WTC11 (cell line): ENCODE measurements at regions not wholly inside any gene's neighbourhood (a gene's known extent, or its start where the extent isn't known, plus 50 kb on each side); places are given as distances from the start of the nearest gene placed in this dataset.
"Not testable (repeated sequence)": the region's sequence is repeated elsewhere in the genome, so short reads cannot be mapped to it uniquely, and the experiment has no call there.

Experiments used
- ATAC-seq: fragments of 200-7000 bp; cut with Tn5 transposase; 2 replicates; pipeline ENCODE4 v1.10.0; 2021; ENCODE audit warnings: mild to moderate bottlenecking, moderate library complexity
- CTCF ChIA-PET: fragments of 300-600 bp; sonication (Branson Sonifier 250); formaldehyde crosslinking; loops from one replicate; lab custom pipeline; 2021; ENCODE audit warnings: antibody characterized with exemption; lab: Charles Lee
- POLR2A ChIA-PET: fragments of 350-600 bp; sonication (Branson Sonifier 250); formaldehyde crosslinking; loops from one replicate; lab custom pipeline; 2021; ENCODE audit warnings: antibody characterized with exemption; lab: Charles Lee
- DNase-seq: peaks from one replicate; pipeline ENCODE4 v3.0.0; 2021; ENCODE audit warnings: low spot score
- H3K27ac Mint-ChIP-seq: 2 replicates; pipeline ENCODE4 v1.8.0; 2021; ENCODE audit warnings: mixed read lengths
- H3K27me3 Mint-ChIP-seq: 2 replicates; pipeline ENCODE4 v1.8.0; 2021; ENCODE audit warnings: low read depth, mild to moderate bottlenecking, moderate library complexity, mixed read lengths
- H3K36me3 Mint-ChIP-seq: 2 replicates; pipeline ENCODE4 v1.8.0; 2021; ENCODE audit warnings: mixed read lengths
- H3K4me1 Mint-ChIP-seq: 2 replicates; pipeline ENCODE4 v1.8.0; 2022; ENCODE audit warnings: mixed read lengths
- H3K4me3 Mint-ChIP-seq: 2 replicates; pipeline ENCODE4 v1.8.0; 2021; ENCODE audit warnings: mild to moderate bottlenecking, moderate library complexity, mixed read lengths
- H3K9me3 Mint-ChIP-seq: 2 replicates; pipeline ENCODE4 v1.8.0; 2021; ENCODE audit warnings: mixed read lengths
- ARID4B ChIP-seq: sonication (generic); formaldehyde crosslinking; IDR thresholded peaks from 2 replicates; pipeline ENCODE4 v1.8.0; 2023; ENCODE audit warnings: missing genetic modification reagents, mild to moderate bottlenecking, borderline replicate concordance
- ATF1 ChIP-seq: sonication (generic); formaldehyde crosslinking; IDR thresholded peaks from 2 replicates; pipeline ENCODE4 v1.8.1; 2023; ENCODE audit warnings: mild to moderate bottlenecking, moderate library complexity, missing genetic modification reagents
- CREB1 ChIP-seq: sonication (generic); formaldehyde crosslinking; IDR thresholded peaks from 2 replicates; pipeline ENCODE4 v1.8.0; 2023; ENCODE audit warnings: mild to moderate bottlenecking, missing genetic modification reagents
- E2F1 ChIP-seq: sonication (generic); formaldehyde crosslinking; IDR thresholded peaks from 2 replicates; pipeline ENCODE4 v1.8.0; 2022; ENCODE audit warnings: mild to moderate bottlenecking, missing genetic modification reagents
- FOXJ3 ChIP-seq: sonication (generic); formaldehyde crosslinking; IDR thresholded peaks from 2 replicates; pipeline ENCODE4 v1.9.0; 2021; ENCODE audit warnings: missing genetic modification reagents, mild to moderate bottlenecking, borderline replicate concordance
- IRF2 ChIP-seq: sonication (generic); formaldehyde crosslinking; IDR thresholded peaks from 2 replicates; pipeline ENCODE4 v1.8.0; 2022; ENCODE audit warnings: low read depth, missing genetic modification reagents, borderline replicate concordance
- KAT7 ChIP-seq: sonication (generic); formaldehyde crosslinking; IDR thresholded peaks from 2 replicates; pipeline ENCODE4 v1.8.1; 2023; ENCODE audit warnings: missing genetic modification reagents, mild to moderate bottlenecking, borderline replicate concordance
- NR1H2 ChIP-seq: sonication (generic); formaldehyde crosslinking; IDR thresholded peaks from 2 replicates; pipeline ENCODE4 v1.9.0; 2021; ENCODE audit warnings: mild to moderate bottlenecking, moderate library complexity, missing genetic modification reagents
- NR2C2 ChIP-seq: sonication (generic); formaldehyde crosslinking; IDR thresholded peaks from 2 replicates; pipeline ENCODE4 v1.8.0; 2022; ENCODE audit warnings: mild to moderate bottlenecking, missing genetic modification reagents
- NR3C1 ChIP-seq: sonication (generic); formaldehyde crosslinking; conservative IDR thresholded peaks from 2 replicates; pipeline ENCODE4 v1.8.1; 2023; ENCODE audit warnings: low read depth, mild to moderate bottlenecking, missing genetic modification reagents
- PRRX2 ChIP-seq: fragments of 250-450 bp; sonication (Bioruptor Pico); IDR thresholded peaks from 2 replicates; pipeline ENCODE4 v1.8.0; 2021; ENCODE audit warnings: mild to moderate bottlenecking
- SMAD3 ChIP-seq: sonication (generic); formaldehyde crosslinking; IDR thresholded peaks from 2 replicates; pipeline ENCODE4 v1.8.0; 2022; ENCODE audit warnings: missing genetic modification reagents, mild to moderate bottlenecking, borderline replicate concordance
- TP53 ChIP-seq: sonication (generic); formaldehyde crosslinking; IDR thresholded peaks from 2 replicates; pipeline ENCODE4 v1.8.1; 2023; ENCODE audit warnings: mild to moderate bottlenecking, missing genetic modification reagents
- USF1 ChIP-seq: sonication (generic); formaldehyde crosslinking; IDR thresholded peaks from 2 replicates; pipeline ENCODE4 v1.8.0; 2022; ENCODE audit warnings: mild to moderate bottlenecking, missing genetic modification reagents
- ZBTB21 ChIP-seq: sonication (generic); formaldehyde crosslinking; IDR thresholded peaks from 2 replicates; pipeline ENCODE4 v1.8.1; 2023; ENCODE audit warnings: mild to moderate bottlenecking, missing genetic modification reagents, borderline replicate concordance
- ZNF138 ChIP-seq: sonication (generic); formaldehyde crosslinking; conservative IDR thresholded peaks from 2 replicates; pipeline ENCODE4 v1.8.1; 2022; ENCODE audit warnings: mild to moderate bottlenecking, moderate library complexity, missing genetic modification reagents
- ZNF219 ChIP-seq: sonication (generic); formaldehyde crosslinking; IDR thresholded peaks from 2 replicates; pipeline ENCODE4 v1.8.0; 2023; ENCODE audit warnings: missing genetic modification reagents, mild to moderate bottlenecking, borderline replicate concordance
- ZNF263 ChIP-seq: sonication (generic); formaldehyde crosslinking; IDR thresholded peaks from 2 replicates; pipeline ENCODE4 v1.8.1; 2022; ENCODE audit warnings: low read depth, mild to moderate bottlenecking, moderate library complexity, missing genetic modification reagents
- ZNF281 ChIP-seq: sonication (generic); formaldehyde crosslinking; IDR thresholded peaks from 2 replicates; pipeline ENCODE4 v1.8.0; 2023; ENCODE audit warnings: mild to moderate bottlenecking, missing genetic modification reagents
- ZNF423 ChIP-seq: fragments of 250-450 bp; sonication (Bioruptor Pico); IDR thresholded peaks from 2 replicates; pipeline ENCODE4 v2.1.2; 2022; ENCODE audit warnings: mild to moderate bottlenecking, moderate library complexity
- ZNF512 ChIP-seq: sonication (generic); formaldehyde crosslinking; IDR thresholded peaks from 2 replicates; pipeline ENCODE4 v1.8.1; 2022; ENCODE audit warnings: missing genetic modification reagents, borderline replicate concordance
- ZNF671 ChIP-seq: fragments of 250-450 bp; sonication (Bioruptor Pico); IDR thresholded peaks from 2 replicates; pipeline ENCODE4 v1.8.0; 2021; ENCODE audit warnings: mild to moderate bottlenecking

- TF ChIP-seq ZNF281: no peak
- TF ChIP-seq CREB1 (CRISPR knock-in tag): no peak
- TF ChIP-seq IRF2 (CRISPR knock-in tag): no peak
- TF ChIP-seq KAT7 (CRISPR knock-in tag): no peak
- TF ChIP-seq ZNF423 (CRISPR knock-in tag): no peak
- no peak for TF ChIP-seq ARID4B (CRISPR knock-in tag)
Observed at GRCh38 chr3:135652388-135652787, 313.1 kb upstream of the PPP2R3A start (continued).

GRCh38 chr3:135655328-135655727, 310.2 kb upstream of the PPP2R3A start:
- peaks cover 6% of the 10 kb centered on the region for H3K9me3 Mint-ChIP-seq
- ATAC-seq (no peak), DNase-seq (no peak)
- no peak for TF ChIP-seq NR3C1
- no peak for TF ChIP-seq PRRX2 (CRISPR knock-in tag)
- TF ChIP-seq ZNF512: no peak
- no peak for TF ChIP-seq FOXJ3
- no peak for TF ChIP-seq ZNF263 (CRISPR knock-in tag)
- TF ChIP-seq USF1 (CRISPR knock-in tag): no peak
- no peak for TF ChIP-seq NR1H2
- TF ChIP-seq NR2C2 (CRISPR knock-in tag): no peak
- no peak for TF ChIP-seq ZBTB21 (CRISPR knock-in tag)
- no peak for TF ChIP-seq TP53 (CRISPR knock-in tag)
- no peak for TF ChIP-seq ZNF138 (CRISPR knock-in tag)
- no peak for TF ChIP-seq SMAD3 (CRISPR knock-in tag)
- no peak for TF ChIP-seq ATF1 (CRISPR knock-in tag)
- no peak for TF ChIP-seq E2F1 (CRISPR knock-in tag)
- no peak for TF ChIP-seq ZNF219 (CRISPR knock-in tag)
- no peak for TF ChIP-seq ZNF671 (CRISPR knock-in tag)
- H3K27me3 Mint-ChIP-seq: peaks cover 3% of the 10 kb centered on the region
- peaks cover 21% of the 10 kb centered on the region for H3K4me1 Mint-ChIP-seq
- H3K36me3 Mint-ChIP-seq: peaks cover 4% of the 10 kb centered on the region
- POLR2A ChIA-PET: no interaction called here
- no peak overlapping the region for H3K27ac Mint-ChIP-seq
- H3K4me3 Mint-ChIP-seq: no peak overlapping the region
- CTCF ChIA-PET: no interaction called here

- peak overlapping the region; percentile 10; the same call in 1 of the 2 replicates for H3K27ac Mint-ChIP-seq
- DNase-seq, ATAC-seq, H3K27me3 Mint-ChIP-seq, POLR2A ChIA-PET, H3K9me3 Mint-ChIP-seq, CTCF ChIA-PET, H3K36me3 Mint-ChIP-seq: not testable (repeated sequence)
- H3K4me3 Mint-ChIP-seq: peak overlapping the region; percentile 75
- H3K4me1 Mint-ChIP-seq: peaks cover 21% of the 10 kb centered on the region
Observed at GRCh38 chr3:135658451-135658850, 307.1 kb upstream of the PPP2R3A start.
